ENCODE measurements at regions not wholly inside any gene's neighbourhood (a gene's known extent, or its start where the extent isn't known, plus 50 kb on each side); places are given as distances from the start of the nearest gene placed in this dataset.
A peak's percentile ranks its signal among the peaks of the same experiment; 100 is the strongest.

GRCh38 chr11:19458721-19459120 lies 218.0 kb upstream of the E2F8 start:
- Histone ChIP-seq H4K91ac (replicated peaks; ENCODE audit: insufficient read length, low read length) (no peak overlapping the region), H2BK12ac (ENCODE audit: low read depth, low read length) (no peak overlapping the region; the same call in 1 of the 2 replicates), H2BK20ac (ENCODE audit: low read length) (no peak overlapping the region), H3K79me2 (ENCODE audit: control insufficient read depth in 1 of 2, insufficient read depth in 2 of 2, low read length in 2 of 2) (no peaks in the 10 kb centered on the region), H3K23ac (ENCODE audit: insufficient read length) (no peak overlapping the region), H3K4ac (replicated peaks; ENCODE audit: insufficient read length, low read depth, low read length) (no peak overlapping the region), H2AFZ (ENCODE audit: low read length) (no peak overlapping the region), H4K8ac (ENCODE audit: extremely low read depth, insufficient read depth, low read length) (no peak overlapping the region), H3K27ac (ENCODE audit: low read depth, low read length) (no peak overlapping the region), H4K5ac (ENCODE audit: insufficient read length, low read depth, low read length) (no peak overlapping the region), H2AK5ac (ENCODE audit: low read depth, low read length) (peak overlapping the region; percentile 48; the same call in 1 of the 2 replicates), H3K56ac (replicated peaks; ENCODE audit: insufficient read length, low read depth, low read length) (no peak overlapping the region), H3K9me3 (ENCODE audit: insufficient read depth in 2 of 2, low read depth in 1 of 2, low read length in 1 of 2) (no peaks in the 10 kb centered on the region), H2BK120ac (replicated peaks; ENCODE audit: low read depth, low read length) (no peak overlapping the region), H3K4me3 (ENCODE audit: extremely low read depth in 1 of 4, insufficient read depth in 2 of 4, low read depth in 3 of 4, low read length in 4 of 4) (no peak overlapping the region), H2BK15ac (ENCODE audit: low read length) (no peak overlapping the region), H3K36me3 (ENCODE audit: control insufficient read depth in 2 of 4, insufficient read depth in 4 of 4, low read length in 3 of 4) (no peaks in the 10 kb centered on the region), H2BK5ac (ENCODE audit: low read depth, low read length) (no peak overlapping the region), H3K18ac (ENCODE audit: extremely low read depth, low read length) (no peak overlapping the region), H4K20me1 (replicated peaks in 1 of 2; ENCODE audit: control insufficient read depth in 1 of 2, insufficient read depth in 2 of 2, low read length in 2 of 2) (no peaks in the 10 kb centered on the region), H3K4me2 (ENCODE audit: insufficient read depth in 1 of 2, low read depth in 2 of 2, low read length in 2 of 2) (no peak overlapping the region), H3K9ac (replicated peaks in 1 of 4; ENCODE audit: extremely low read depth in 1 of 4, low read depth in 3 of 4, low read length in 3 of 4) (no peak overlapping the region), H3K14ac (ENCODE audit: insufficient read length) (no peak overlapping the region), H3K23me2 (ENCODE audit: low read depth, low read length) (no peaks in the 10 kb centered on the region), H3K79me1 (ENCODE audit: low read depth, low read length) (no peaks in the 10 kb centered on the region), H3K4me1 (replicated peaks in 1 of 4; ENCODE audit: control insufficient read depth in 3 of 4, insufficient read depth in 4 of 4, low read length in 3 of 4) (peaks cover 5 to 14% (median 9%) of the 10 kb centered on the region in 4 experiments), H3K27me3 (replicated peaks in 1 of 4; ENCODE audit: control insufficient read depth in 3 of 4, extremely low read depth in 1 of 4, insufficient read depth in 3 of 4, low read length in 3 of 4) (no peaks in the 10 kb centered on the region)
- 90% methylated on average over 3 of the region's 3 CpGs; no CpG with 5 or more reads in 1 of the 2 experiments for whole genome bisulfite sequencing, 2 experiments (ENCODE audit: extremely low coverage in 1 of 2, insufficient coverage in 1 of 2, insufficient read length in 1 of 2, insufficient replicate concordance in 2 of 2, low coverage in 1 of 2, low lambda C conversion rate in 2 of 2, missing lambda C conversion rate in 1 of 2)
- ChIA-PET POLR2A (ENCODE audit: partially characterized antibody) (no interaction called here), CTCF (ENCODE audit: partially characterized antibody) (interaction anchor here (1.4 kb wide), 1 partner anchor 46 kb away, joined by 3 read pairs; no protein-coding TSS in a partner anchor)
- FAIRE-seq (no peak), DNase-seq (ENCODE audit: low read depth in 1 of 2, low spot score in 2 of 2) (no peak)
- no peak for TF ChIP-seq ASH2L (IDR thresholded peaks at IDR 0.05; ENCODE audit: low read length)
- TF ChIP-seq SIX5 (IDR thresholded peaks at IDR 0.05; ENCODE audit: low read depth, low read length) = no peak
- TF ChIP-seq SUZ12 (IDR thresholded peaks at IDR 0.05; ENCODE audit: low read length) = no peak
- no peak for TF ChIP-seq MAFK (IDR thresholded peaks at IDR 0.05; ENCODE audit: low read depth, low read length)
- no peak for TF ChIP-seq CREB1 (IDR thresholded peaks at IDR 0.05)
- TF ChIP-seq BCL11A (IDR thresholded peaks at IDR 0.05; ENCODE audit: low read depth in 2 of 2, low read length in 2 of 2) = no peak
- no peak for TF ChIP-seq CBX8 (IDR thresholded peaks at IDR 0.05; ENCODE audit: borderline replicate concordance, low read depth, low read length)
